ENCODE measurements at regions not wholly inside any gene's neighbourhood (a gene's known extent, or its start where the extent isn't known, plus 50 kb on each side); places are given as distances from the start of the nearest gene placed in this dataset.

DNA sequence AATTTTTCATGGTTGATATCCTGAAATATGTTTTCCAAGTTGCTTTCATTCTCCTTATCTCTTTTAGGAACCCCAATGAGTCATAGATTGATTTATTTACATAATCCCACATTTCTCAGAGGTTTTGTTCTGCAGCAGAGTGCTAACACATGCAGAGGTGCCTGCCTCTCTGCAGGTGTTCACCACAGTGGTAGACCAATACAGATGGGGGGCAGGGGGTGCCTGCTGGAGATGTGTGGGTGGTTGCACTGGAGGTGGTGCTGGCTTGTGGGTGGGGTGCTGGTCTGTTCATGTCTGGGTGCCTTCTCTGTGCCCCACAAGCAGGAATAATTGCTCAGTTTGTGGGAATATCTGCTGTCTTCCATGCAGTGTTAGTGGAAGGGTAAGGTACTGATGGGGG, 131.1 kb downstream of the JRKL start:
- TF ChIP-seq, protein P1, sequence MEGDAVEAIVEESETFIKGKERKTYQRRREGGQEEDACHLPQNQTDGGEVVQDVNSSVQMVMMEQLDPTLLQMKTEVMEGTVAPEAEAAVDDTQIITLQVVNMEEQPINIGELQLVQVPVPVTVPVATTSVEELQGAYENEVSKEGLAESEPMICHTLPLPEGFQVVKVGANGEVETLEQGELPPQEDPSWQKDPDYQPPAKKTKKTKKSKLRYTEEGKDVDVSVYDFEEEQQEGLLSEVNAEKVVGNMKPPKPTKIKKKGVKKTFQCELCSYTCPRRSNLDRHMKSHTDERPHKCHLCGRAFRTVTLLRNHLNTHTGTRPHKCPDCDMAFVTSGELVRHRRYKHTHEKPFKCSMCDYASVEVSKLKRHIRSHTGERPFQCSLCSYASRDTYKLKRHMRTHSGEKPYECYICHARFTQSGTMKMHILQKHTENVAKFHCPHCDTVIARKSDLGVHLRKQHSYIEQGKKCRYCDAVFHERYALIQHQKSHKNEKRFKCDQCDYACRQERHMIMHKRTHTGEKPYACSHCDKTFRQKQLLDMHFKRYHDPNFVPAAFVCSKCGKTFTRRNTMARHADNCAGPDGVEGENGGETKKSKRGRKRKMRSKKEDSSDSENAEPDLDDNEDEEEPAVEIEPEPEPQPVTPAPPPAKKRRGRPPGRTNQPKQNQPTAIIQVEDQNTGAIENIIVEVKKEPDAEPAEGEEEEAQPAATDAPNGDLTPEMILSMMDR (IDR thresholded peaks at IDR 0.05; ENCODE audit: low read depth, low read length) = no peak
- TF ChIP-seq POLR2A (IDR thresholded peaks at IDR 0.05; ENCODE audit: extremely low read depth, insufficient read length) = no peak

Data from NB4 (cell line).